ENCODE measurements at regions not wholly inside any gene's neighbourhood (a gene's known extent, or its start where the extent isn't known, plus 50 kb on each side); places are given as distances from the start of the nearest gene placed in this dataset.

- no peak for TF ChIP-seq CTCF (IDR thresholded peaks at IDR 0.05)
- no peak for TF ChIP-seq POLR2A (IDR thresholded peaks at IDR 0.05)
These were observed 180.3 kb downstream of the ZDHHC21 start for GRCh38 chr9:14512942-14513341.

Data from lower leg skin (tissue), 3 donors.